IMR-90 (cell line): ENCODE measurements at regions not wholly inside any gene's neighbourhood (a gene's known extent, or its start where the extent isn't known, plus 50 kb on each side); places are given as distances from the start of the nearest gene placed in this dataset.

Experiments used
- ATAC-seq: fragments of 200-7000 bp; cut with Tn5 transposase; 2 replicates; pipeline ENCODE4 v1.9.1; 2020; ENCODE audit warnings: low read depth, mild to moderate bottlenecking, moderate library complexity
- BruUV-seq: library from RNA; stranded (reverse); fragments of 400-500 nt; replicated peaks from 2 replicates; lab custom pipeline; 2021; lab: Mats Ljungman, UMichigan
- CTCF ChIA-PET: fragments of 300-600 bp; formaldehyde crosslinking; extraction: SDS; loops from one replicate; lab custom pipeline; 2021; ENCODE audit warnings: antibody characterized with exemption; lab: Yijun Ruan, JAX
- POLR2A ChIA-PET: fragments of 300-600 bp; sonication (Branson Sonifier 250); formaldehyde crosslinking; loops from one replicate; lab custom pipeline; 2022; ENCODE audit warnings: antibody characterized with exemption; ENCODE audit not compliant: unreplicated experiment; lab: Charles Lee
- DNase-seq: peaks from one replicate; pipeline ENCODE4 v3.0.0; 2013
- H2AFZ ChIP-seq: replicated peaks from 2 replicates; pipeline ENCODE3; 2013; ENCODE audit warnings: low read length, mild to moderate bottlenecking; ENCODE audit not compliant: poor library complexity
- H2AK5ac ChIP-seq: 2 replicates; pipeline ENCODE4 v1.6.1; 2013; ENCODE audit warnings: low read depth, low read length, inconsistent platforms
- H2AK9ac ChIP-seq: replicated peaks from 2 replicates; pipeline ENCODE3; 2013; ENCODE audit warnings: mild to moderate bottlenecking, low read depth, low read length, moderate library complexity; ENCODE audit not compliant: poor library complexity
- H2BK120ac ChIP-seq: 2 replicates; pipeline ENCODE4 v1.6.1; 2013; ENCODE audit warnings: low read depth, low read length, inconsistent platforms
- H2BK15ac ChIP-seq: 3 replicates; pipeline ENCODE4 v1.6.1; 2013; ENCODE audit warnings: low read depth, low read length, inconsistent platforms
- H2BK20ac ChIP-seq: 2 replicates; pipeline ENCODE4 v1.6.1; 2013; ENCODE audit warnings: low read depth, mild to moderate bottlenecking, inconsistent platforms, low read length, moderate library complexity
- H2BK5ac ChIP-seq: 2 replicates; pipeline ENCODE4 v1.6.1; 2013; ENCODE audit warnings: mild to moderate bottlenecking, low read depth, low read length, inconsistent platforms; ENCODE audit not compliant: poor library complexity, severe bottlenecking
- H3K14ac ChIP-seq: replicated peaks from 2 replicates; pipeline ENCODE4 v1.6.1; 2013; ENCODE audit warnings: low read depth, low read length, inconsistent platforms
- H3K18ac ChIP-seq: 2 replicates; pipeline ENCODE4 v1.6.1; 2013; ENCODE audit warnings: low read depth, low read length, control low read depth
- H3K23ac ChIP-seq: 2 replicates; pipeline ENCODE4 v1.6.1; 2013; ENCODE audit warnings: low read depth, low read length, inconsistent platforms
- H3K27ac ChIP-seq: 2 replicates; pipeline ENCODE4 v1.5.1; 2013; ENCODE audit warnings: mild to moderate bottlenecking, control low read depth, low read length; ENCODE audit not compliant: insufficient read depth
- H3K27me3 ChIP-seq: 2 replicates; pipeline ENCODE4 v1.6.1; 2013; ENCODE audit warnings: low read length; ENCODE audit not compliant: control insufficient read depth, insufficient read depth
- H3K36me3 ChIP-seq: 2 replicates; pipeline ENCODE4 v1.6.1; 2013; ENCODE audit warnings: low read length, mixed read lengths; ENCODE audit not compliant: control insufficient read depth, insufficient read depth
- H3K4ac ChIP-seq: 2 replicates; pipeline ENCODE4 v1.6.1; 2013; ENCODE audit warnings: low read depth, low read length, inconsistent platforms
- H3K4me1 ChIP-seq: 2 replicates; pipeline ENCODE4 v1.6.1; 2013; ENCODE audit warnings: low read length, mixed read lengths; ENCODE audit not compliant: control insufficient read depth, insufficient read depth
- H3K4me2 ChIP-seq: 2 replicates; pipeline ENCODE4 v1.6.1; 2013; ENCODE audit warnings: low read depth, mild to moderate bottlenecking, control low read depth, low read length, moderate library complexity
- H3K4me3 ChIP-seq: 2 replicates; pipeline ENCODE4 v1.5.1; 2013; ENCODE audit warnings: low read depth, mild to moderate bottlenecking, control low read depth, low read length, moderate library complexity; ENCODE audit not compliant: insufficient read depth
- H3K56ac ChIP-seq: 2 replicates; pipeline ENCODE4 v1.6.1; 2013; ENCODE audit warnings: low read length, inconsistent platforms; ENCODE audit not compliant: insufficient read depth; ENCODE audit errors: extremely low read depth
- H3K79me1 ChIP-seq, 2 experiments: 2 replicates each; pipeline ENCODE4 v1.6.1; 2013; ENCODE audit warnings: low read length in 2 of 2, inconsistent platforms in 1 of 2, low read depth in 1 of 2
- H3K9ac ChIP-seq: 2 replicates; pipeline ENCODE4 v1.6.1; 2013; ENCODE audit warnings: low read depth, low read length, control low read depth
- H3K9me1 ChIP-seq: 2 replicates; pipeline ENCODE4 v1.6.1; 2013; ENCODE audit warnings: low read length, inconsistent platforms; ENCODE audit not compliant: insufficient read depth
- H3K9me3 ChIP-seq: 2 replicates; pipeline ENCODE4 v1.6.1; 2013; ENCODE audit warnings: low read length; ENCODE audit not compliant: control insufficient read depth, insufficient read depth
- H4K20me1 ChIP-seq: 2 replicates; pipeline ENCODE4 v1.6.1; 2013; ENCODE audit warnings: low read length, inconsistent platforms; ENCODE audit not compliant: insufficient read depth
- H4K5ac ChIP-seq: 2 replicates; pipeline ENCODE4 v1.6.1; 2013; ENCODE audit warnings: mild to moderate bottlenecking, low read depth, low read length, control low read depth
- H4K8ac ChIP-seq, 2 experiments: 2 replicates each; pipeline ENCODE4 v1.6.1; 2013; ENCODE audit warnings: low read depth in 2 of 2, low read length in 2 of 2, control low read depth in 1 of 2, inconsistent platforms in 1 of 2
- H4K91ac ChIP-seq: 2 replicates; pipeline ENCODE4 v1.6.1; 2013; ENCODE audit warnings: low read depth, low read length, inconsistent platforms; ENCODE audit not compliant: insufficient read depth
- BHLHE40 ChIP-seq: fragments of 150-350 bp; IDR thresholded peaks from 2 replicates; pipeline ENCODE4 v1.6.1; 2016; ENCODE audit warnings: mild to moderate bottlenecking, low read depth, low read length
- CEBPB ChIP-seq: IDR thresholded peaks from 2 replicates; pipeline ENCODE4 v1.6.1; 2012; ENCODE audit warnings: low read depth, low read length, improper control_type of control experiment
- MAZ ChIP-seq: IDR thresholded peaks from 2 replicates; pipeline ENCODE4 v1.6.1; 2012; ENCODE audit warnings: low read depth, mild to moderate bottlenecking, low read length, improper control_type of control experiment, moderate library complexity, borderline replicate concordance
- WGBS, 2 experiments: methylation state at CpG; one replicate each; pipeline versions ENCODE4 v1.1.5 to v1.1.7; 2013; ENCODE audit warnings: missing lambda C conversion rate in 2 of 2; ENCODE audit not compliant: insufficient read length in 1 of 2; ENCODE audit errors: extremely low coverage in 2 of 2; 5-methylcytosine and 5-hydroxymethylcytosine counted together
- dilution Hi-C: fragments of 300-500 bp; cut with HindIII; formaldehyde crosslinking; loops from one replicate; pipeline ENCODE4 v1.14.3; 2018; ENCODE audit warnings: low sequenced_read_pairs; ENCODE audit not compliant: unreplicated experiment
- in situ Hi-C: fragments of 300-500 bp; cut with MboI; formaldehyde crosslinking; loops from 3 replicates; pipeline ENCODE4 v1.14.3; 2019; ENCODE audit warnings: low sequenced_read_pairs, inconsistent platforms, mixed read lengths
- intact Hi-C: fragments of 100-400 bp; cut with micrococcal nuclease; formaldehyde crosslinking; loops from 2 replicates; pipeline ENCODE4 v1.10.0; 2022

GRCh38 chr2:136444323-136444722, 321.0 kb upstream of the THSD7B start:
- Histone ChIP-seq H4K8ac (no peak overlapping the region), H3K4me3 (no peak overlapping the region), H3K4me2 (no peak overlapping the region), H2BK20ac (no peak overlapping the region), H3K9me3 (no peaks in the 10 kb centered on the region; the same call in 1 of the 2 replicates), H4K5ac (no peak overlapping the region), H2AFZ (no peak overlapping the region), H3K36me3 (no peaks in the 10 kb centered on the region), H3K18ac (no peak overlapping the region), H2AK5ac (no peak overlapping the region), H3K79me1 (no peaks in the 10 kb centered on the region), H3K56ac (no peak overlapping the region), H3K4me1 (no peaks in the 10 kb centered on the region), H3K9ac (no peak overlapping the region), H3K14ac (no peak overlapping the region), H3K9me1 (no peaks in the 10 kb centered on the region), H2AK9ac (no peak overlapping the region), H3K27ac (no peak overlapping the region), H2BK15ac (no peak overlapping the region), H2BK120ac (no peak overlapping the region), H4K20me1 (no peaks in the 10 kb centered on the region), H2BK5ac (no peak overlapping the region), H3K23ac (no peak overlapping the region), H3K27me3 (no peaks in the 10 kb centered on the region), H3K4ac (no peak overlapping the region), H4K91ac (no peak overlapping the region)
- ATAC-seq (no peak), DNase-seq (no peak)
- TF ChIP-seq CEBPB (no peak), BHLHE40 (no peak), MAZ (no peak)
- in situ Hi-C loops: no loop called here
- dilution Hi-C loops: no loop called here
- CTCF ChIA-PET: no interaction called here
- no TSS peak for BruUV-seq
- POLR2A ChIA-PET: no interaction called here
- intact Hi-C loops: no loop called here
- WGBS, 2 experiments: 58% methylated on average over 3 of the region's 7 CpGs; no CpG with 5 or more reads in 1 of the 2 experiments
